GM23338 (cell line): ENCODE measurements at regions not wholly inside any gene's neighbourhood (a gene's known extent, or its start where the extent isn't known, plus 50 kb on each side); places are given as distances from the start of the nearest gene placed in this dataset. TPM values are rescaled to one million over a fixed set of nuclear protein-coding genes. Genes with fewer than 3 reads are reported as not detected.

ENCODE experiments used
- small RNA-seq: library from RNA; depleted of rRNA; stranded (forward); fragments of <200 nt; gene quantifications from one replicate; pipeline ENCODE3, GENCODE V24; 2014; ENCODE audit warnings: low replicate concordance

Small RNA genes in the stretch of these regions (small RNA-seq; reads per million reads assigned to genes)
- gene AC024067.1, result not detected
- gene RF00156, result not detected
- gene RNU6-1314P, result not detected
